HCT116 (cell line): ENCODE measurements at regions not wholly inside any gene's neighbourhood (a gene's known extent, or its start where the extent isn't known, plus 50 kb on each side); places are given as distances from the start of the nearest gene placed in this dataset.

Experiments used
- FOSL1 ChIP-seq: IDR thresholded peaks from 2 replicates; pipeline ENCODE4 v1.6.1; 2012; ENCODE audit warnings: low read depth
- REST ChIP-seq: IDR thresholded peaks from 2 replicates; pipeline ENCODE4 v1.6.1; 2012; ENCODE audit warnings: low read depth

- no peak for TF ChIP-seq FOSL1
- TF ChIP-seq REST = no peak
Measured at GRCh38 chr11:41997844-41998401, 538.5 kb upstream of the LRRC4C start.
